Lung (tissue), 11 donors: ENCODE measurements at regions not wholly inside any gene's neighbourhood (a gene's known extent, or its start where the extent isn't known, plus 50 kb on each side); places are given as distances from the start of the nearest gene placed in this dataset.

Experiments
- ATAC-seq: fragments of 200-7000 bp; cut with Tn5 transposase; one replicate; pipeline ENCODE4 v1.9.1; 2020; ENCODE audit warnings: moderate number of reproducible peaks; ENCODE audit not compliant: insufficient read depth, low FRiP score
- DNase-seq, 3 donors: peaks; one replicate each; pipeline ENCODE4 v3.0.0-alpha.2; 2013 to 2017
- H3K27ac ChIP-seq, 2 donors: one replicate each; pipeline ENCODE4 v1.5.1; 2013; ENCODE audit warnings: mild to moderate bottlenecking in 2 of 2, moderate library complexity in 2 of 2, control low read depth in 1 of 2, inconsistent platforms in 1 of 2, low read depth in 1 of 2, low read length in 1 of 2
- H3K27me3 ChIP-seq, 3 donors: one replicate each; pipeline ENCODE4 v1.5.1; 2013; ENCODE audit warnings: low read length in 2 of 3; ENCODE audit not compliant: control insufficient read depth in 3 of 3, insufficient read depth in 3 of 3
- H3K36me3 ChIP-seq, 4 donors: one replicate each; pipeline ENCODE4 v1.5.1; 2013; ENCODE audit warnings: low read length in 4 of 4, mild to moderate bottlenecking in 1 of 4, moderate library complexity in 1 of 4; ENCODE audit not compliant: control insufficient read depth in 4 of 4, insufficient read depth in 4 of 4
- H3K4me1 ChIP-seq, 5 donors: one replicate each; pipeline ENCODE4 v1.5.1; 2013; ENCODE audit warnings: low read length in 5 of 5, mild to moderate bottlenecking in 2 of 5, moderate library complexity in 1 of 5; ENCODE audit not compliant: control insufficient read depth in 5 of 5, insufficient read depth in 5 of 5
- H3K4me3 ChIP-seq: one replicate; pipeline ENCODE4 v1.5.1; 2013; ENCODE audit warnings: mild to moderate bottlenecking, control low read depth, moderate library complexity
- H3K9ac ChIP-seq, 2 donors: one replicate each; pipeline ENCODE4 v1.5.1; 2013; ENCODE audit warnings: low read length in 2 of 2, control low read depth in 1 of 2; ENCODE audit not compliant: insufficient read depth in 1 of 2
- H3K9me3 ChIP-seq, 4 donors: one replicate each; pipeline ENCODE4 v1.5.1; 2013; ENCODE audit warnings: low read length in 3 of 4, mild to moderate bottlenecking in 1 of 4, moderate library complexity in 1 of 4; ENCODE audit not compliant: control insufficient read depth in 4 of 4, insufficient read depth in 3 of 4
- WGBS, 2 donors: extraction: QIAGEN DNeasy Blood & Tissue Kit; methylation state at CpG; one replicate each; pipeline ENCODE4 v1.1.7; 2013; 5-methylcytosine and 5-hydroxymethylcytosine counted together
- TF ChIP-seq, protein P1 (sequence below): IDR thresholded peaks from 2 replicates; pipeline ENCODE4 v1.5.1; 2012; ENCODE audit warnings: mild to moderate bottlenecking; ENCODE audit errors: control extremely low read depth, extremely low read depth
- donor health status: control.
- donor health status: control.
- donor health status: Bipolar disorder and iron deficiency.
- donor health status: healthy.
- donor health status: DM: yes; HTN: yes; CAD: no.

DNA sequence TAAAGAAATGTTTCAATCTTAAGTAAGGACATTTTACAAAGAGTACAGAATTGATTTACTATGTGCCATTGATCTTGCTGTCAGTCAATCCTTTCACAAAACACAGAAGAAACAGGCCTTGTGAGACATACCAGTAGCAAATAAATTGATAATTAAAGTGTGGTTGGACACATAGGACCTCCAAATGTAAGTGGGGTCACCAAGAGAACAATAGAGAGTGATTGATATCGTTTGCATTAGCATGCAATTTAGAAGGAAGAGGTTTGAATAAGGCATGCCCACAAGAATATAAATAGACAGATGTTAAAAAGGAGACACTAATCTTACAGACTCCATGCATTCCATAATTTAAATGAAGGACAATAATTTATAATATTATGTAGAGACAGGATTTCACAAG is 1628.3 kb downstream of the PCDH9 start:
- H3K9ac ChIP-seq: no peak overlapping the region
- peaks cover 0 to 8% (median 0%) of the 10 kb centered on the region in 5 donors for H3K4me1 ChIP-seq
- H3K27me3 ChIP-seq: no peaks in the 10 kb centered on the region
- TF ChIP-seq, protein P1, sequence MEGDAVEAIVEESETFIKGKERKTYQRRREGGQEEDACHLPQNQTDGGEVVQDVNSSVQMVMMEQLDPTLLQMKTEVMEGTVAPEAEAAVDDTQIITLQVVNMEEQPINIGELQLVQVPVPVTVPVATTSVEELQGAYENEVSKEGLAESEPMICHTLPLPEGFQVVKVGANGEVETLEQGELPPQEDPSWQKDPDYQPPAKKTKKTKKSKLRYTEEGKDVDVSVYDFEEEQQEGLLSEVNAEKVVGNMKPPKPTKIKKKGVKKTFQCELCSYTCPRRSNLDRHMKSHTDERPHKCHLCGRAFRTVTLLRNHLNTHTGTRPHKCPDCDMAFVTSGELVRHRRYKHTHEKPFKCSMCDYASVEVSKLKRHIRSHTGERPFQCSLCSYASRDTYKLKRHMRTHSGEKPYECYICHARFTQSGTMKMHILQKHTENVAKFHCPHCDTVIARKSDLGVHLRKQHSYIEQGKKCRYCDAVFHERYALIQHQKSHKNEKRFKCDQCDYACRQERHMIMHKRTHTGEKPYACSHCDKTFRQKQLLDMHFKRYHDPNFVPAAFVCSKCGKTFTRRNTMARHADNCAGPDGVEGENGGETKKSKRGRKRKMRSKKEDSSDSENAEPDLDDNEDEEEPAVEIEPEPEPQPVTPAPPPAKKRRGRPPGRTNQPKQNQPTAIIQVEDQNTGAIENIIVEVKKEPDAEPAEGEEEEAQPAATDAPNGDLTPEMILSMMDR: no peak
- 69 to 82% methylated on average over 1 of the region's 1 CpG for WGBS, 2 donors
- no peaks in the 10 kb centered on the region for H3K36me3 ChIP-seq
- no peak overlapping the region for H3K4me3 ChIP-seq
- no peaks in the 10 kb centered on the region for H3K9me3 ChIP-seq
- DNase-seq (no peak), ATAC-seq (no peak)
- H3K27ac ChIP-seq: no peak overlapping the region

DNA sequence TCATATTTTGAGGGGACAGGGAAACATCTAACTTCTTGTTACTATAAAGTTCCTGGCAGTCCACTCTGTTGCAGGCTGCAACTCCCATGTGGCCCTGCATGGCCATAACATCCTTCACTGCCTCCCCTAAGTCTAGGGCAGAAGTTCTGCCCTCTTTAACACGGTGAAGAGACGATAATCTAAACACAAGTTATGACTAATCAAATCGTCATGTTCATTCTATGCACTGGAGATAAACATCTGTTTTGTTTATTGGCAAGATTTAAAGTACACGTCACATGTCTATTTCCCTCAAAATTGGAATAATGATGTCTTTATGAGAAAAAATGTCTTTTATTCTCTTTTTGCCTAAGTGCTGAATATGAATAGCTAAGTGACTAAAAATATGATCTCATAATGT is 1629.4 kb downstream of the PCDH9 start:
- DNase-seq (peak in 1 of 3 donors; percentile 10), ATAC-seq (no peak)
- WGBS, 2 donors: 56 to 80% methylated on average over 4 of the region's 4 CpGs
- TF ChIP-seq, protein P1: no peak
- Histone ChIP-seq H3K9ac (no peak overlapping the region), H3K9me3 (no peaks in the 10 kb centered on the region), H3K36me3 (no peaks in the 10 kb centered on the region), H3K4me1 (peaks cover 0 to 11% (median 0%) of the 10 kb centered on the region in 5 donors), H3K27me3 (no peaks in the 10 kb centered on the region), H3K27ac (no peak overlapping the region), H3K4me3 (no peak overlapping the region)

DNA sequence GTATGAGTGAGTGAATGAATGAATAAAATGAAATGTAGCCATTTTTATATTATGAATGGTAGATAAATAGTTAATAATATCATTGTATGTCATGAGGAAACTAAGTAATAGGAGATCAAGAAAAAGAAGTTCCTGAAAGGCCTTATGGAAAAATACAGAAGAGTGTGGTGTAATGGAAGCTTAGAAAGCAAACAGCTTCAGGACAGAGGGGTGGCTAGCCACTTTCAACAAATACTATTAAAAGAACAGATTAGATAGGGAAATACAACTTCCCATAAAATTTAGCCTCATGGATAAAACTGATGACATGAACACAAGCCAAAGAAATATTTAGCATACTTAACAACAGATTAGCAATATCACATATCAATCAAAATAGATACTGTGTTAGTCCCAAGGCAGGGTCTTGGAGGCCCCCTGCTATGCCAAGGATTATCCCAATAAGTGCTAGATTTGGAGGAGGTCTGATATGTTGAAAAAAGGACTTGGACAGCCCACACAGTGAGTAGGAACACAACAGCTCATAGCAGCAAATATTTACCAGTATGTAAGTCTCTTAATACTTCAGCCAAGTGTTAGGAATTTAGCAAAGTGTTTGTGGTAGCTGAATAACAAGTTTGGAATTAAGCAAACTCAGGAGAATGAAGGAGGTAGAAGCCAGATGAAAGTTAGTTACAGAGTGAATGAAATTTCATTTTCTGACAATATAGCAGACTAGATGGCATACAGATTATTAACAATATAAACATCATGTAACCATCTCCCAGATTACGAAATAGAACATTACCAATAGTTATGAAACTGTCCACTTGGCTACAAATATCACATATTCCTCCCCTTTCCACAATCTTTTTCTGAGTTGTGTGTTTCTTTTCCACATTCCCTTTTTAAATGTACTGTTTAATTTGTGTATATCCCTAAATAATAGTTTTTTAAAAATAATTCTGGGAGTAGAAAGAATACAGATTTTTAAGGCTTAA is 1632.0 kb downstream of the PCDH9 start:
- peak; percentile 82 for ATAC-seq
- H3K27ac ChIP-seq: no peak overlapping the region

More for the DNA sequence above, 1632.0 kb downstream of the PCDH9 start:
- DNase-seq: peak; percentile 57 to 88 (median 88)
- H3K27me3 ChIP-seq: no peaks in the 10 kb centered on the region
- WGBS, 2 donors: 53 to 65% methylated on average over 1 of the region's 1 CpG
- TF ChIP-seq, protein P1: no peak
- H3K4me1 ChIP-seq: peaks cover 0 to 30% (median 0%) of the 10 kb centered on the region in 5 donors
- no peak overlapping the region for H3K4me3 ChIP-seq
- H3K36me3 ChIP-seq: no peaks in the 10 kb centered on the region
- peak overlapping the region in 1 of 2 donors; percentile 10 for H3K9ac ChIP-seq
- no peaks in the 10 kb centered on the region for H3K9me3 ChIP-seq
